Ishikawa (cell line): ENCODE measurements at regions not wholly inside any gene's neighbourhood (a gene's known extent, or its start where the extent isn't known, plus 50 kb on each side); places are given as distances from the start of the nearest gene placed in this dataset.

Experiments used
- CEBPB ChIP-seq: IDR thresholded peaks from 2 replicates; pipeline ENCODE4 v1.6.1; 2012
- CREB1 ChIP-seq: IDR thresholded peaks from 2 replicates; pipeline ENCODE4 v1.6.1; 2012; ENCODE audit warnings: low read depth
- EGR1 ChIP-seq: IDR thresholded peaks from 2 replicates; pipeline ENCODE4 v1.6.1; 2012
- EP300 ChIP-seq: IDR thresholded peaks from 2 replicates; pipeline ENCODE4 v1.6.1; 2012; ENCODE audit warnings: borderline replicate concordance
- FOXM1 ChIP-seq: IDR thresholded peaks from 2 replicates; pipeline ENCODE4 v1.6.1; 2012; ENCODE audit warnings: low read depth, borderline replicate concordance
- MAX ChIP-seq: IDR thresholded peaks from 2 replicates; pipeline ENCODE4 v1.6.1; 2012
- NFIC ChIP-seq: IDR thresholded peaks from 2 replicates; pipeline ENCODE4 v1.6.1; 2012
- RAD21 ChIP-seq: IDR thresholded peaks from 2 replicates; pipeline ENCODE4 v1.6.1; 2012; ENCODE audit warnings: low read depth
- REST ChIP-seq: IDR thresholded peaks from 2 replicates; pipeline ENCODE4 v1.6.1; 2012; ENCODE audit warnings: low read depth, mild to moderate bottlenecking
- TAF1 ChIP-seq: IDR thresholded peaks from 2 replicates; pipeline ENCODE4 v1.6.1; 2012; ENCODE audit warnings: low read depth, mild to moderate bottlenecking
- TCF12 ChIP-seq: IDR thresholded peaks from 2 replicates; pipeline ENCODE4 v1.6.1; 2012; ENCODE audit warnings: low read depth
- TEAD4 ChIP-seq: IDR thresholded peaks from 2 replicates; pipeline ENCODE4 v1.6.1; 2012
- USF1 ChIP-seq: IDR thresholded peaks from 2 replicates; pipeline ENCODE4 v1.6.1; 2012
- YY1 ChIP-seq: IDR thresholded peaks from 2 replicates; pipeline ENCODE4 v1.6.1; 2012; ENCODE audit warnings: low read depth
- ZBTB7A ChIP-seq: IDR thresholded peaks from 2 replicates; pipeline ENCODE4 v1.6.1; 2012; ENCODE audit warnings: low read depth

- TF ChIP-seq TEAD4 (no peak), USF1 (no peak), CREB1 (no peak), YY1 (no peak), CEBPB (no peak), RAD21 (no peak), MAX (no peak), EGR1 (no peak)
These were observed 449.8 kb downstream of the COG6 start for GRCh38 chr13:40105231-40105630.

- TF ChIP-seq TAF1 (no peak), TCF12 (no peak), RAD21 (no peak), REST (no peak), TEAD4 (no peak), NFIC (no peak), CEBPB (no peak), EP300 (no peak), ZBTB7A (no peak), USF1 (no peak), MAX (no peak), FOXM1 (no peak)
These were observed 453.9 kb downstream of the COG6 start for GRCh38 chr13:40109351-40109844.

- TF ChIP-seq CREB1 (no peak), CEBPB (peak; percentile 54; the same call in 1 of the 2 replicates)
These were observed 458.3 kb downstream of the COG6 start for GRCh38 chr13:40113643-40114304.

GRCh38 chr13:40114305-40114896 is 458.9 kb downstream of the COG6 start:
- TF ChIP-seq RAD21, result no peak
- TF ChIP-seq CREB1, result no peak
- no peak for TF ChIP-seq FOXM1
- no peak for TF ChIP-seq MAX
- TF ChIP-seq EP300, result no peak
- no peak for TF ChIP-seq TEAD4
- no peak for TF ChIP-seq CEBPB

GRCh38 chr13:40115426-40115825 is 460.0 kb downstream of the COG6 start:
- TF ChIP-seq TAF1 (no peak), FOXM1 (no peak), RAD21 (no peak), USF1 (no peak), EP300 (no peak), TEAD4 (no peak), NFIC (no peak), TCF12 (no peak), MAX (no peak), ZBTB7A (no peak), YY1 (no peak), CREB1 (no peak), REST (no peak), EGR1 (no peak), CEBPB (no peak)
